ENCODE measurements at regions not wholly inside any gene's neighbourhood (a gene's known extent, or its start where the extent isn't known, plus 50 kb on each side); places are given as distances from the start of the nearest gene placed in this dataset.

DNA sequence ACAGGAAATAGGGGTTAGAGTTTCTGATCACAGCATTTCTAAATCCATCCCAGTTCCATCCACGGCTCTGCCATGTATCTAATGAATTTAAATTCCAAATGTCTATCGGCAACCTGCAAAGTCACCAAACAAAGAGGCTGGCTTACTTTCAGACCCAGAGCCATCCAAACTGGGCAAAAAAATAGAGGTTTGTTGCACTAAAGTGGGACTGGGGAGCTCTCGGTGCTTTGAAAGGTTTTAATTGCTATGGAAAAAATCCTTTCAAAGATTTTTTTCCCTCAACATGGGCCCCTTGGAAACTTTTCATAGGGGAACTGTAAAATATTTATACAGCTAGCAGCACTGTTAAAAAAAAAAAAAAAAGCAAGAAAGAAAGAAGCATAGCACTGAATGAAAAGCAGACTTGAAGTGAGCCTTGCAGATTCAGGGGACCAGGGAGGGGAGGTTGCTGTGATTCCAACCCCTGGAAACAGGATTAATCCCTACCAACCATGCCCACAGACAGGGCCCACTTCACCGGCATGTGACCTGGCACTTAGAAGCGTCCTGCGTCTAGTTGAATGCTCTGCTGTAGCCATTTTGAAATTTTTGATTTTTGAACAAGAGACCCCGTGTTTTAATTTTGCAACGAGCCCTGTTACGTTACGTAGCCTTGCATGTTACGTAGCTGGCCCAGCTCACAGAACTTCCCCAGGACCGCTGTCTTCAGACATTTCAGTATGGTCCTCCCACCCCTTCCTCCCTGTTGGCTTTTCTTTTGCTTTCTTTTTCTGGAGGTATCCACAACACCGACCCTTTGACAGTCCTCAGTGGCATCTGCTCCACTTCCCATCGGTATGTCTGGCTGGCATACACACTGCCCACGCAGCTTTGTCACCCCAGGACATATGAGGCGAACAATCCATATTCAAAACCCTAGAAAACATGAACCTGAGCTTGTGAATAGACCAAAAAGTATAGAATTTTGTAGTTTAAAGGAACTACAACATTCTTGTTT lies 105.3 kb upstream of the NFIB start:
- TF ChIP-seq EZH2phosphoT487 (conservative IDR thresholded peaks at IDR 0.05; ENCODE audit: low read length), result no peak
- TF ChIP-seq, protein P1, sequence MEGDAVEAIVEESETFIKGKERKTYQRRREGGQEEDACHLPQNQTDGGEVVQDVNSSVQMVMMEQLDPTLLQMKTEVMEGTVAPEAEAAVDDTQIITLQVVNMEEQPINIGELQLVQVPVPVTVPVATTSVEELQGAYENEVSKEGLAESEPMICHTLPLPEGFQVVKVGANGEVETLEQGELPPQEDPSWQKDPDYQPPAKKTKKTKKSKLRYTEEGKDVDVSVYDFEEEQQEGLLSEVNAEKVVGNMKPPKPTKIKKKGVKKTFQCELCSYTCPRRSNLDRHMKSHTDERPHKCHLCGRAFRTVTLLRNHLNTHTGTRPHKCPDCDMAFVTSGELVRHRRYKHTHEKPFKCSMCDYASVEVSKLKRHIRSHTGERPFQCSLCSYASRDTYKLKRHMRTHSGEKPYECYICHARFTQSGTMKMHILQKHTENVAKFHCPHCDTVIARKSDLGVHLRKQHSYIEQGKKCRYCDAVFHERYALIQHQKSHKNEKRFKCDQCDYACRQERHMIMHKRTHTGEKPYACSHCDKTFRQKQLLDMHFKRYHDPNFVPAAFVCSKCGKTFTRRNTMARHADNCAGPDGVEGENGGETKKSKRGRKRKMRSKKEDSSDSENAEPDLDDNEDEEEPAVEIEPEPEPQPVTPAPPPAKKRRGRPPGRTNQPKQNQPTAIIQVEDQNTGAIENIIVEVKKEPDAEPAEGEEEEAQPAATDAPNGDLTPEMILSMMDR (IDR thresholded peaks at IDR 0.05; ENCODE audit: insufficient read depth, low read length, poor library complexity, severe bottlenecking), result no peak
- no peak overlapping the region for H2AFZ ChIP-seq (ENCODE audit: low read depth, low read length, severe bottlenecking)
- H3K79me2 ChIP-seq (ENCODE audit: insufficient read depth, low read length), result no peaks in the 10 kb centered on the region
- no peaks in the 10 kb centered on the region for H3K9me2 ChIP-seq (replicated peaks; ENCODE audit: insufficient read depth, low read length)
- no peaks in the 10 kb centered on the region for H4K20me1 ChIP-seq (ENCODE audit: low read depth, low read length)
- H3K9ac ChIP-seq (ENCODE audit: low read length), result no peak overlapping the region
- no peaks in the 10 kb centered on the region for H3K9me3 ChIP-seq (ENCODE audit: insufficient read depth, low read length)
- H3K36me3 ChIP-seq (ENCODE audit: low read length), result no peaks in the 10 kb centered on the region
- H3K4me3 ChIP-seq (ENCODE audit: insufficient read depth, low read length, poor library complexity, severe bottlenecking), result no peak overlapping the region
- no peak overlapping the region for H3K27ac ChIP-seq (ENCODE audit: low read depth, low read length)
- H3K27me3 ChIP-seq (ENCODE audit: low read length), result no peaks in the 10 kb centered on the region
- H3F3A ChIP-seq (ENCODE audit: insufficient read depth), result no peaks in the 10 kb centered on the region
- no peak overlapping the region for H3K4me2 ChIP-seq (ENCODE audit: low read depth, low read length, poor library complexity, severe bottlenecking)

DNA sequence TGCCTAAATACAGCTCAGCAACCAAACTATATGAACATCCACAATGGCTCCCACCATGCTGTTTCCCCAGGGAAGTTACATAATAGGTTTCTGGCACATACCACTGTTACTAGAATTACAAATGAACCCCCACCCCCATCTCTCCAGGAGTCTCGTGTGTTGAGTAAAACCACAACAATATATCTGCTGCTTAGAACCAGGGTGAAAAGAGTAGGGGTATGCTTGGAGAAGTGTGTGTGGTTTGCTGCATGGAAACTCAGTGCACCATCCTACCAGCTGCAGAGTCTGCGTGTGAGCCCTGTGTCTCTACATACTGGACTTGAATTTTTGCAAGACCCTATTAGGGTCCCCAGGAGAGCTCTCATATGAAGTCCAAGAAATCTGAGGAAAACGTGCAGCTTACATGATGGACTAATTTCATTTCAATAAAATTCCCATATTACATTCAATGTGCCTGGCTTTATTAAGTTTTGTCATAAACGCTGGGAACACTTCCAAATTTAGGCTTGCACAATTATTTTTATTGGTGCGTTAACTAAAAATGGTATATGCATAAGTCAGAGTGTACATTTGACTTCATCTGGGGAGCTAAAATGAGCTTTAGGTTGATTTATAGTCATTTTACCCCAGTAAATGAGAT lies 104.5 kb upstream of the NFIB start:
- H3F3A ChIP-seq (ENCODE audit: insufficient read depth), result no peaks in the 10 kb centered on the region
- H3K79me2 ChIP-seq (ENCODE audit: insufficient read depth, low read length), result no peaks in the 10 kb centered on the region
- no peaks in the 10 kb centered on the region for H4K20me1 ChIP-seq (ENCODE audit: low read depth, low read length)
- no peaks in the 10 kb centered on the region for H3K36me3 ChIP-seq (ENCODE audit: low read length)
- H3K27ac ChIP-seq (ENCODE audit: low read depth, low read length), result no peak overlapping the region
- no peaks in the 10 kb centered on the region for H3K9me2 ChIP-seq (replicated peaks; ENCODE audit: insufficient read depth, low read length)
- TF ChIP-seq, protein P1 (IDR thresholded peaks at IDR 0.05; ENCODE audit: insufficient read depth, low read length, poor library complexity, severe bottlenecking), result no peak
- TF ChIP-seq EZH2phosphoT487 (conservative IDR thresholded peaks at IDR 0.05; ENCODE audit: low read length), result no peak
- H3K27me3 ChIP-seq (ENCODE audit: low read length), result no peaks in the 10 kb centered on the region
- H3K4me3 ChIP-seq (ENCODE audit: insufficient read depth, low read length, poor library complexity, severe bottlenecking), result no peak overlapping the region
- no peak overlapping the region for H3K9ac ChIP-seq (ENCODE audit: low read length)
- H3K4me2 ChIP-seq (ENCODE audit: low read depth, low read length, poor library complexity, severe bottlenecking), result no peak overlapping the region
- no peaks in the 10 kb centered on the region for H3K9me3 ChIP-seq (ENCODE audit: insufficient read depth, low read length)
- H2AFZ ChIP-seq (ENCODE audit: low read depth, low read length, severe bottlenecking), result no peak overlapping the region

DNA sequence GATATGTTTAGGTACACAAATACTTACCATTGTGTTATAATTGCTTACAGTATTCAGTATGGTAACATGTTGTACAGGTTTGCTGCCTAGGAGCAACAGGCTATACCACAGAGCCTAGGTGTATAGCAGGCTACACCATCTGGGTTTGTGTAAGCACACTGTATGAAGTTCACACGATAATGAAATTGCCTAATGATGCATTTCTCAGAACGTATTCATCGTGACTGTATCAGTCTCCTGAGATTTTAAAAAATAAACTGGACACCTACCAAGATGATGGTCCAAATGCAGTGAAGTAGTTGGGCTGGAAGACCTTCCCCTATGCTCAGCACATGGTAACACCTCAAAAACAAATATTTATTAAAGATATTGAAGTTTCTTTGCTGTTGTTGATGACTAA lies 103.3 kb upstream of the NFIB start:
- Histone ChIP-seq H3K27ac (ENCODE audit: low read depth, low read length) (no peak overlapping the region), H3K27me3 (ENCODE audit: low read length) (no peaks in the 10 kb centered on the region), H3K9me2 (replicated peaks; ENCODE audit: insufficient read depth, low read length) (no peaks in the 10 kb centered on the region), H4K20me1 (ENCODE audit: low read depth, low read length) (no peaks in the 10 kb centered on the region), H2AFZ (ENCODE audit: low read depth, low read length, severe bottlenecking) (no peak overlapping the region), H3K4me3 (ENCODE audit: insufficient read depth, low read length, poor library complexity, severe bottlenecking) (no peak overlapping the region), H3F3A (ENCODE audit: insufficient read depth) (no peaks in the 10 kb centered on the region), H3K9me3 (ENCODE audit: insufficient read depth, low read length) (no peaks in the 10 kb centered on the region), H3K4me2 (ENCODE audit: low read depth, low read length, poor library complexity, severe bottlenecking) (no peak overlapping the region), H3K9ac (ENCODE audit: low read length) (no peak overlapping the region), H3K79me2 (ENCODE audit: insufficient read depth, low read length) (no peaks in the 10 kb centered on the region), H3K36me3 (ENCODE audit: low read length) (no peaks in the 10 kb centered on the region)
- no peak for TF ChIP-seq EZH2phosphoT487 (conservative IDR thresholded peaks at IDR 0.05; ENCODE audit: low read length)
- TF ChIP-seq, protein P1 (IDR thresholded peaks at IDR 0.05; ENCODE audit: insufficient read depth, low read length, poor library complexity, severe bottlenecking), result no peak
